ENCODE measurements at regions not wholly inside any gene's neighbourhood (a gene's known extent, or its start where the extent isn't known, plus 50 kb on each side); places are given as distances from the start of the nearest gene placed in this dataset.

DNA sequence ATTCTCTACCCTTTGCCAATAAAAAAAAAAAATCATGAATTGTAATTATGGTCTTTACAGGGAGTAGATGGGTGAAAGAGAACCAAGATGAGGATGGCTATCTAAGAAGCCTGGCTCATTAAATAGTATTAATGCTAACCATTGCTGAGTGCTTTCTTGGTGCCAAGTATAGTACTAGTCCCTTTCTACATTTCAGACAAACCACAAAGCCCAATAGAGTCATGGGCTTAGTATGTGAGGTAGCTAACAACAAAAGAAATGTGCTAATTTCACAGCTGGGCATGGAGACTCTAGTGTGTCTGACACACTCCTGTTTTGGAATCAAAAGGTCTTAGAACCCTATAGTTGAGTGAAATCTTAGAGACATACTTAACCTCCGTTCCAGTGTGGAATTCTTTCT lies 84.5 kb upstream of the ESRRG start:
- no peak for TF ChIP-seq ZNF274 (IDR thresholded peaks at IDR 0.05; ENCODE audit: low read depth, low read length)

DNA sequence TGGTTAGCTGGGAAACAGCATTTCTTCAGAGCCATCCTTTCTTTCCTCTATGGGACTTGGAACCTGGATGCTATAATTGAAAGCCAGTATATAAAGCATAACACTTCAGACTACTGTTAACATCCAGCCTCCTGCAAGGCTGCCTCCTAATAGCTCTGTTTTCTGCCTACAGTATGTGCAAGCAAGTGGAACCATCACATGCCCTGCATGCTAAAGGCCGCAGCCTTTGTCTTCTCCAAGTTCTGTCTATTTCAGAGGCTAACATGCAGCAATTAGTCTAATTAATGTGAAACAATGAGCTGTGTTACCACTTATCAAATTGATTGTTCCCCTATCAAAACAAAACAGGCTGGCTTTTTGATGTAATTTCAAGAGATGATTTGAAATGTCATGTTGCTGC lies 82.7 kb upstream of the ESRRG start:
- no peak for TF ChIP-seq ZNF274 (IDR thresholded peaks at IDR 0.05; ENCODE audit: low read depth, low read length)

More for the DNA sequence above, 84.5 kb upstream of the ESRRG start:
- H3K4me3 ChIP-seq (ENCODE audit: low read length) = no peak overlapping the region

DNA sequence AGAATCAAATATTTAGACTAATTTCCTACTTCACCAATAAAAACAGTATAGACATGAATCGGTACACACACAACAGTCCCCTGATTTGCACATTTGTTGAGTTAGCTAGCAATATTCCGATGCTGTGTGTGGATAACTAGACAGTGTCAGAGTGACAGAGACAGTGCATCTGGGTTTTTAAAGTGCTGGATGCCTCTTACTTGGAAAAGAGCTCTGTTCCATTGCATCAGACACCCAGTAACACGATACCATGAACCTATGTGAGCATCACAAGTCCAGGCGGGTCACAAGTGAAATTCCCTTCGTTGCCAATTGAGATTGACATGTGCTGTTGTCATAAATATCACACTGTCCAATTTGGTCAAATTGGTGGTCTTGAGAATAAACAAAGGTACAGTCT lies 82.0 kb upstream of the ESRRG start:
- no peak overlapping the region for H3K4me3 ChIP-seq (ENCODE audit: low read length)
- TF ChIP-seq ZNF274 (IDR thresholded peaks at IDR 0.05; ENCODE audit: low read depth, low read length) = no peak

More for the DNA sequence above, 82.7 kb upstream of the ESRRG start:
- no peak overlapping the region for H3K4me3 ChIP-seq (ENCODE audit: low read length)

DNA sequence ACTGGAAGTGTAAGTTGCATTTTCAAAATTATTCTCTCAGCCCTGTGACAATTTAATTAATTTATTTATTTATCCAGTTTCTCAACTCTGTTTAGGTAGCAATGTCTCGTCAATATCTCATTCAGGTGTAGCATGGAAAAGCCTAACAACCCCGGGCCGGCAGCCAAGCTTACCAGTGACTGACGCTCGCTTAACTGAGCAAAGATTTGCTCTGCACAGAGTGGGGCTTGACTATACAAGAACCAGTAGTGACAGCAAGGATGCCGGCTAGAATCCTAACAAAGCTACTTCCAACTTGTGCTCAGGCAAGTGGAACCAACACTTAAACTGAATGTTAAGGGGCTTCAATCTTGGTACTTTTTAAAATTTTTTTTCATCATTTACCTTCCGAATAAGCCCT lies 80.9 kb upstream of the ESRRG start:
- TF ChIP-seq ZNF274 (IDR thresholded peaks at IDR 0.05; ENCODE audit: low read depth, low read length) = no peak

DNA sequence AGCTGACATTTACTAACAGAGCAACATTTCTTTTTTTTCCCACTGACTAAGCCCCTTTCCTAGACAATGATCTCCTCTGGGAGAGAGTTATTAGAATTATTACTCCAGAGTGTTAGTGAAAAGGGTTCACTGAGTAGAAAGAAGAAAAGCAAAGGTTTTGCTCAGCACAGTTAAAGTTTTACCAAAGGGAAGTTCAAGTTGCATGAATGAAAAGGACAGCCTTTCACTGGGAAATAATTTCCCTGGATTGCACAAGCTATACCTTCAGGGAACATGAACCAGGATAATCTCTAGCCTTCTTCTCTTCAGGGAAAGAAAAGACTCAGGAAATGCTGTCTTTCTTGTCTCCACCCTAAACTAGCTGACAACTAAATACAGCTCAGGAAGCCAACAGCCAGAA lies 71.4 kb upstream of the ESRRG start:
- no peak overlapping the region for H3K4me3 ChIP-seq (ENCODE audit: low read length)
- TF ChIP-seq ZNF274 (IDR thresholded peaks at IDR 0.05; ENCODE audit: low read depth, low read length) = no peak

More for the DNA sequence above, 80.9 kb upstream of the ESRRG start:
- H3K4me3 ChIP-seq (ENCODE audit: low read length) = no peak overlapping the region

DNA sequence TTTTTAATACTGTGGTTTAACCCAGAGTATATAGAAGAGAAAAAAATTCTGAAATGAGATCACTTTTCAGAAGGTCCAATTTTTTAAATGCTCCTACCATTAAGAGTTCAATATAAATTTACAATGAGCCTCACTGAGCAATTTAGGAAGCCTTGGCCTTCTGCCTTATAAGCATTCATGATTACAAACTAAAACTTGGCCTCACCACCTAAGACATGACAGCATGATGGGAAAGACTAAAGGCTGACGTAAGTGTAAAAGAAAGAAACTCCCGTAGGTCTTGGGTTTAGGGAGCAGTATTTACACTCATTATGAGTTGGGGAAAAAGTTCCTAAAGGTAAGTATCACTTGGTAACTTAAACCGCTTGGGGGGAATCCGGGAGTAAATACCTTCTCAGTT lies 70.7 kb upstream of the ESRRG start:
- no peak overlapping the region for H3K4me3 ChIP-seq (ENCODE audit: low read length)
- no peak for TF ChIP-seq ZNF274 (IDR thresholded peaks at IDR 0.05; ENCODE audit: low read depth, low read length)

DNA sequence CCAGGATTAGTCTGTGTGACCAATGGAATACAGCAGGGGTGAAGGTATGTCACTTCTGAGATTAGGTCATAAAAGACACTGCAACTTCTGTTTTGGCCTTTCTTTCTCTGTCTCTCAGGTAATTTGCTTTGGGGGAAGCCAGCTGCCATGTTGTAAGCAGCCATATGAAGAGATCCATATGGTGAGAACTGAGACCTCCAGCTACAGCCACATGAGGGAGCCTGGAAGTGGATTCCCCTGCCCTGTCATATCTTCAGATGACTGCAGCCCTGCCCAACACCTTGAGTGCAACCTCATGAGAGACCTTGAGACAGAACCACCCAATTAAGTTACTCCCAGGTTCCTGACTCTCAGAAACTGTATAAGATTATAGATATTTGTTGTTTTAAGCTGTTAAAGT lies 70.1 kb upstream of the ESRRG start:
- no peak overlapping the region for H3K4me3 ChIP-seq (ENCODE audit: low read length)
- TF ChIP-seq ZNF274 (IDR thresholded peaks at IDR 0.05; ENCODE audit: low read depth, low read length) = no peak

DNA sequence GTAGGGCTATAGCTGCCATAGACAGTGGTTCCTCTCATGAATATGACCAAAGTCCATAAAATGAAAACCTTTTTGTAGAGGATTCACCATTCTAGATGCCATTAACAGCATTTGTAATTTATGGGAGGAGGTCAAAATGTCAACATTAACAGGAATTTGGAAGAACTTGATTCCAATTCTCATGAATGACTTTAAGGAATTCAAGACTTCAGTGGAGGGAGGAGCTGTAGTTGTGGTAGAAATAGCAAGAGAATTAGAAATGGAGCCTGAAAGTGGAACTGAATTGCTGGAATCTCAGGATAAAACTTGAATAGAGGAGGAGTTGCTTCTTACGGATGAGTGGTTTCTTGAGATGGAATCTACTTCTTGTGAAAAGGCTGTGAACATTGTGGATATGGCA lies 65.4 kb upstream of the ESRRG start:
- no peak overlapping the region for H3K4me3 ChIP-seq (ENCODE audit: low read length)
- no peak for TF ChIP-seq ZNF274 (IDR thresholded peaks at IDR 0.05; ENCODE audit: low read depth, low read length)

DNA sequence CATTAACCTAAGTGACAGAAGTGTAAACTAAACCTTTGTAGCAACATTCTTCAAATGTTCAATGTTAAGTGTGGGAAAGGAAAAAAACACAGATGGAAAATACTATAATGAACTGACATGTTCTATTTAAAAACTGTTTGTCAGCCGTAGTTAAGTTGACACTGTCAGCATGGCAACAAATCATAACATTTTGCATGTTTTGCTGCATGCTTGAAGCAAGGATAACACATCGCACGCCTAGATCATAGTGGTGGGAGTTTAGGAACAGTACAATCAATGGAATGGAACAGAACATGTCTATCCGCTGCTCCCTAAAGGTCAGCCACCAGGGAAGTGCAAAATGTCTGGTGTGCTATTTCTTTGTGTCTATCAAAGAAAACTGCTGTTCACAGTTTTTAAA lies 62.5 kb upstream of the ESRRG start:
- TF ChIP-seq ZNF274 (IDR thresholded peaks at IDR 0.05; ENCODE audit: low read depth, low read length) = no peak
- H3K4me3 ChIP-seq (ENCODE audit: low read length) = no peak overlapping the region

DNA sequence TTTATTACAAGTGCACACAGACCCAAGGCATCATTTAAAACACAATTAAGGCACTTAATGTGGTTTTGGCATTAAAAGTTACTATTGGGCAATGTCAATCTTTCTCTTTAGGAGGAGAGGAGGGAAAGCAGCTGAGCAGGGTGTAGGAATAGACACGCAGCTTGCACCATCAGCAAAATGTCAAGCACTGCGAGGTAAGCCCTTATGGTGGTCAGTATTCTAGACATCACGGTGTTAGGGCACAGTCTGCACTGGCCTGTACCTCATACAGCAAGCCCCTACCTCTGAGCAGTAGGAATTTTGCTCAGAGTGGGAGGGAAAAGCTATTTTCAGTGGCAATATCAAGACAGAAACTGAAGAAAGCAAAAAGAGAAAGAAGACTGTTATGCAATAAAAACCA lies 62.0 kb upstream of the ESRRG start:
- H3K4me3 ChIP-seq (ENCODE audit: low read length) = no peak overlapping the region
- no peak for TF ChIP-seq ZNF274 (IDR thresholded peaks at IDR 0.05; ENCODE audit: low read depth, low read length)

DNA sequence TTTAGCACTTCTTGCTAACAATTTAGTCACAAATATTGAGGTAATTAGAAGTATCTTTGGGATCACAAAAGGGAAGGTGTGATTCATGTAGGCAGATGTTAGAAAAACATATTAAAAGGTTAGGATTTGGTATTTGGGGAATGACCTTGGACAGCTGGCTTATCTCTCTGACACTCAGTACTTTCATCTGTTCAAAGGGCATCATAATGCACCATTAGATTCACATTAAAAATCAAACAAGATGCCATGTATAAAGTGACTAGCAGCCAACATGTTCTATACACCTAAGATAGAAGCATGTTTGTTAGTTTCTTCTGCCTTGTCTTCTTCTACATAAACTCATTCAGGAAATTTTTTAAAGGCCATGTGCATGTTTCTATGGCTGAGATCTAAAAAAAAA lies 56.5 kb upstream of the ESRRG start:
- no peak overlapping the region for H3K4me3 ChIP-seq (ENCODE audit: low read length)
- TF ChIP-seq ZNF274 (IDR thresholded peaks at IDR 0.05; ENCODE audit: low read depth, low read length) = no peak

DNA sequence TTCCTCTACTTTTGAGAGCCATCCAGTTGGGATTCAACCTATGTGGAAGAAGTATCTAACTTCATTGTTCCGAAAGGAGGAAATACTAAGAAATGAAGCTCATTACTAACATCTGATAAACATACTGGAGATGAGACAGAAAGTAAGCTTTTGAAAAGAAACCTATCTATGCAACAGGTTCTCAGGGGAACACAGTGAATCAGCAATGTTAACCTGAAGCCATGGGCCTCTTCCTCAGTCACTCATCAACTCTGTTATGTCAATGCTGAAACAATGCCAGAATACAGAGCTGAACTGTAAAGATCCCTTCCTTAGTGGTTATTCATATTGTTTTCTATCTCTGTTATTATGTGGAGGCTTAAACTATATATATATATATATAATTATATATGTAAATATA lies 55.5 kb upstream of the ESRRG start:
- H3K4me3 ChIP-seq (ENCODE audit: low read length) = no peak overlapping the region
- TF ChIP-seq ZNF274 (IDR thresholded peaks at IDR 0.05; ENCODE audit: low read depth, low read length) = no peak

DNA sequence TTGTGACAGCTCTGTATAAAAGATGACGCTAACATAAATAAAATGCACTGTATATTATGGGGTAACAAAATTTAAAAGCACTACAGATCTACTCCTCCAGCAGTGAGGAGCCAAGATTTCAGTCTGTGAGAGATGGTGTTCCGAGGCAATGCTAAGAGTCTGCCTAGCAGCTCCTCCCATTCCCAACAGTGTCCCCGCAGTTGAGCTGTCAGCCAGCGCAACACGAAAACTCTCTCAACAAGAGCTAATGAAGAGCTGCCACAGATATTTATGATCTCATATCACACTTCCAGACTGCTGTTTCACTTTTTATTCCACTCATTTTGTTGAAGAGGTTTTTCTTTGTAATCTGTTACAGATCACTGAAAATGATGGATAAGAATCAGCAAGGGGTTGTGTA lies 53.9 kb upstream of the ESRRG start:
- H3K4me3 ChIP-seq (ENCODE audit: low read length) = no peak overlapping the region
- TF ChIP-seq ZNF274 (IDR thresholded peaks at IDR 0.05; ENCODE audit: low read depth, low read length) = no peak
